ENCODE measurements at regions not wholly inside any gene's neighbourhood (a gene's known extent, or its start where the extent isn't known, plus 50 kb on each side); places are given as distances from the start of the nearest gene placed in this dataset.
A peak's percentile ranks its signal among the peaks of the same experiment; 100 is the strongest.

DNA sequence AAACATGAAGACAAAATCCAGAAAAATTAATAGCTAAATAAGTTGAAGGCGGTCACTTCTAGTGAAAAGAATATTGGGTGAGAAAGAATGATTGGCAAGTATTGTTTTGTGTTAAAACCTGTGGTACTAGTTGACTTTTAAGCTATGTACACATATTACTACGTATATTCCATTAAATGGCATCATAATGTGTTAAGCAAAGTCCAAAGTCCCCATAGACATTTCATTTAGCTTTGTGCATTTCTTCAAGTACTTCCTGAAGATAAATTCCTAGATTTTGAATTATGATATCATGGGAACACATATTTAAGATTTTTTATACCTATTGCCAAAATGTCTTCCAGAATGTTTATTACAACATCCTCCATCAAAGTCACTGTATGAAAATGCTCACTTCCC lies 272.7 kb upstream of the IRAK1BP1 start:
- Histone ChIP-seq H3K27me3 (ENCODE audit: control insufficient read depth, insufficient read depth, low read length) (no peaks in the 10 kb centered on the region), H3K4me3 (ENCODE audit: low read length) (no peak overlapping the region), H3K36me3 (ENCODE audit: control insufficient read depth, insufficient read depth, low read length) (no peaks in the 10 kb centered on the region), H3K4me1 (ENCODE audit: control insufficient read depth, insufficient read depth, low read length) (no peaks in the 10 kb centered on the region), H3K27ac (ENCODE audit: low read length) (no peak overlapping the region), H3K9me3 (replicated peaks; ENCODE audit: control insufficient read depth, low read depth, low read length) (no peaks in the 10 kb centered on the region)
- WGBS (ENCODE audit: insufficient coverage): no CpG with 5 or more reads among the region's 2 CpGs
- DNase-seq: no peak

DNA sequence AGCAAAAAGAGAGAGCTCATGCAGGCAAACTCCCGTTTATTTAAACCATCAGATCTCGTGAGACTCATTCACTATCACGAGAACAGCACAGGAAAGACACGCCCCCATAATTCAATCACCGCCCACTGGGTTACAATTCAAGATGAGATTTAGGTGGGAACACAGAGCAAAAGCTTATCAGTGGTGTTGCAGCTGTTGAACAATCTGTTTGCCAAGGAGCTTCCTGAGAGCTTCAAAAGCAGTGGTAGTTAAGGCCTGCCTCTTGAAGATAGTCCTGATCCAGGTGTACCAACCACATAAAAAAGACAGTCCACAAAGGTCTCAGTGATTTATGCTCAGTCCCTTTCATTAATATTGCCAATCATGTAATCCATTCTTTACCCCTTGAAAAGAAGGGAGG lies 269.4 kb upstream of the IRAK1BP1 start:
- DNase-seq: no peak
- H3K27ac ChIP-seq (ENCODE audit: low read length): no peak overlapping the region
- H3K27me3 ChIP-seq (ENCODE audit: control insufficient read depth, insufficient read depth, low read length): no peaks in the 10 kb centered on the region
- H3K36me3 ChIP-seq (ENCODE audit: control insufficient read depth, insufficient read depth, low read length): no peaks in the 10 kb centered on the region
- H3K9me3 ChIP-seq (replicated peaks; ENCODE audit: control insufficient read depth, low read depth, low read length): no peaks in the 10 kb centered on the region
- WGBS (ENCODE audit: insufficient coverage): 94% methylated on average over 2 of the region's 5 CpGs
- H3K4me1 ChIP-seq (ENCODE audit: control insufficient read depth, insufficient read depth, low read length): no peaks in the 10 kb centered on the region
- H3K4me3 ChIP-seq (ENCODE audit: low read length): no peak overlapping the region

DNA sequence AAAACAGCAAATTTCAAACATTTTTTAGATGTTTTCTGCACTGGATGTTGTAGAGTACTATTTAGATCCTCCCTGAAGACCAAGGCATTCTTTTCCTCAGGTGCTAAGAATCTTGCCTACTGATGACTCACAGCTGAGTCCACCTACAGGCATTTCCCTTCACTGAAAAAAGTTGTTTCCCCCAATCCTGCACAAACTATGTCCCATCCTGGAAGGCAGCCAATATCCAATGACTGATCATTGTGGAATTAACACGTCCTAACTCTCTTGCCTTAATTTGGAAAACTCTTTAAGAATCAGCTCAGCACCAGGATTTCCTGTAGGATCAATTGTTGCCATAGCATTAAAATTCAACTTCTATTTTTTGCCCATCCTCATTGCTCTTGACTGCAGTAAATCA lies 268.4 kb upstream of the IRAK1BP1 start:
- no peak overlapping the region for H3K27ac ChIP-seq (ENCODE audit: low read length)
- DNase-seq: peak; percentile 61
- WGBS (ENCODE audit: insufficient coverage): 50% methylated on average over 1 of the region's 1 CpG
- H3K4me1 ChIP-seq (ENCODE audit: control insufficient read depth, insufficient read depth, low read length): no peaks in the 10 kb centered on the region
- H3K27me3 ChIP-seq (ENCODE audit: control insufficient read depth, insufficient read depth, low read length): no peaks in the 10 kb centered on the region
- H3K4me3 ChIP-seq (ENCODE audit: low read length): no peak overlapping the region
- no peaks in the 10 kb centered on the region for H3K36me3 ChIP-seq (ENCODE audit: control insufficient read depth, insufficient read depth, low read length)
- no peaks in the 10 kb centered on the region for H3K9me3 ChIP-seq (replicated peaks; ENCODE audit: control insufficient read depth, low read depth, low read length)

DNA sequence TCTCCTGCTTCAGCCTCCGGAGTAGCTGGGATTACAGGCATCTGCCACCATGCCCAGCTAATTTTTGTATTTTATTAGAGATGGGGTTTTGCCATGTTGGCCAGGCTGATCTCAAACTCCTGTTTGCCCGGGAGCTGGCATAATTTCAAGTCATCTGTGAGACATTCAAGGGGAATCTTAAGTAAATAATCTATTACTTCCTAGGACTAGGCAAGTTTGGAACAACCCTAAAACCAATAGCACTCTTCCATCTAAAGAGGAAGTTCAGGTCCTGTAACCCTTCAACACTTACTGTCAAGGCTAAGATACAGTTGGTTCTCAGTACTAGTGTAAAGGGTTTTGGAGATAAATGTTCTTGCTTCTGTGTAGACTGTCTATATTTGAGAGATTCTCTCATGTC lies 267.8 kb upstream of the IRAK1BP1 start:
- Histone ChIP-seq H3K36me3 (ENCODE audit: control insufficient read depth, insufficient read depth, low read length) (no peaks in the 10 kb centered on the region), H3K9me3 (replicated peaks; ENCODE audit: control insufficient read depth, low read depth, low read length) (no peaks in the 10 kb centered on the region), H3K4me1 (ENCODE audit: control insufficient read depth, insufficient read depth, low read length) (no peaks in the 10 kb centered on the region), H3K4me3 (ENCODE audit: low read length) (no peak overlapping the region), H3K27ac (ENCODE audit: low read length) (no peak overlapping the region), H3K27me3 (ENCODE audit: control insufficient read depth, insufficient read depth, low read length) (no peaks in the 10 kb centered on the region)
- no CpG with 5 or more reads among the region's 2 CpGs for WGBS (ENCODE audit: insufficient coverage)
- DNase-seq: no peak

DNA sequence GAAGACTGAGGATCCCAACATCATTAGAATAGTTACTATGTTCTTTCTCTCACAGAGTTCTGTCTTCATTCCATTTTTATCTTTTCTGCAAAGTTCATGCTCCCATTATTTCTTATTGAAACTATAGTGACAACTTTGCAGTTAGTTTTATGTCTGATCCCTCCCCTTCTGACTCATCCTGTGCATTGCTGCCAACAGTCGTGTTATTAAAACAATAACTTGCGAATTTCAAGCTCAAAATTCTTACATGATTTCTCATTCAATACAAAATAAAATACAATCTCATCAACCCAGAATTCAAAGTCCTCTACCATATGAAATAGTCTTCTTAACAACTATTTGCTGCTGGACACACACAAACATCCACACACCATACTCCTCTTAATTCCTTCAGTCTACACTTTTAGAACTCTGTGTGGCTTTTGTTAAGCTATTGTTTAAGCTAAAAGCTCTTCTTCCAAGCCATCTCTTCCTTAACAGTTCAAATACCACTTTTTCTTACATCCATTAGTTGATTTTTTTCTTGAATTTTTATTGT lies 261.4 kb upstream of the IRAK1BP1 start:
- peak; percentile 65 for DNase-seq
- 31% methylated on average over 2 of the region's 2 CpGs for WGBS (ENCODE audit: insufficient coverage)
- Histone ChIP-seq H3K4me1 (ENCODE audit: control insufficient read depth, insufficient read depth, low read length) (no peaks in the 10 kb centered on the region), H3K36me3 (ENCODE audit: control insufficient read depth, insufficient read depth, low read length) (no peaks in the 10 kb centered on the region), H3K27ac (ENCODE audit: low read length) (no peak overlapping the region), H3K27me3 (ENCODE audit: control insufficient read depth, insufficient read depth, low read length) (no peaks in the 10 kb centered on the region), H3K4me3 (ENCODE audit: low read length) (no peak overlapping the region), H3K9me3 (replicated peaks; ENCODE audit: control insufficient read depth, low read depth, low read length) (no peaks in the 10 kb centered on the region)

DNA sequence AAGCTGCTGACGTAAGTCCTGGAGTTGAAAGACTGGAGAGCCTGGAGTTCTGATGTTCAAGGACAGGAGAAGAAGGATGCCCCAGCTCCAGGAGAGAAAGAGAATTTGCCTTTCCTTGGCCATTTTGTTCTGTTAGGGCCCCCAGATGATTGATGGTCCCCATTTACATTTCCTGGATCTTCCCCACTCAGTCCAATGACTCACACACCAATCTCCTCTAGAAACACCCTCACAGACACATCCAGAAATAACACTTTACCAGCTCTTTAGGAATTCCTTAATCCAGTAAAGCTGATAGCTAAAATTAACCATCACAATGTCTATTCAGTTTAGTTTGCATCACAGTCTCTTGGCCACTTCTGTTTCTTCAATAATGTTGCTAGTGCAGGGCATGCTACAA lies 260.2 kb upstream of the IRAK1BP1 start:
- WGBS (ENCODE audit: insufficient coverage): 100% methylated on average over 1 of the region's 1 CpG
- Histone ChIP-seq H3K4me1 (ENCODE audit: control insufficient read depth, insufficient read depth, low read length) (no peaks in the 10 kb centered on the region), H3K36me3 (ENCODE audit: control insufficient read depth, insufficient read depth, low read length) (no peaks in the 10 kb centered on the region), H3K4me3 (ENCODE audit: low read length) (no peak overlapping the region), H3K9me3 (replicated peaks; ENCODE audit: control insufficient read depth, low read depth, low read length) (no peaks in the 10 kb centered on the region), H3K27ac (ENCODE audit: low read length) (no peak overlapping the region), H3K27me3 (ENCODE audit: control insufficient read depth, insufficient read depth, low read length) (no peaks in the 10 kb centered on the region)
- DNase-seq: no peak

DNA sequence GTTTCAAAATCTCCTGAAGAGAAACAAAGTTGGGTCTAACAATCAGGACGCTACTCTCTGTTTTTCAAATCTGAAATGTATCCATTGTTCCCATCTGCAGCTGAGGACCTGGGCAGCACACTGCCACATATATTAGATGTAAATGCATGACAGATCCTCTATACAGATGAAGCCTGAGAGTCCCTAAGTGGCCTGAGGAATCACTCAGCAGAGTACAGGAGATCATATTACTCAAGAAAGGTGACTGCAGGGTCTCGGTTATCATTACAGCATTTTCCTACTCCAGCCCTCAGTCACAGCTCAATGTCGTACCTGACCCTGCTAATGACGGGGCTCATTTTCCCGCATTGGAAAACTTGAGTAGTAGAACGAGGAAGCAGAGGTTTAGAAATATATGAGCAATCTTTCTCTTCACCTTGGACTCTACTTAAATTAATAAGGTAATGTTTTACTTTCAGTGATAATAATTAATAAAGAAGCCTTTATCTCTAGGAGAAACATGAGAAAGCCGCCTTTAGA lies 256.2 kb upstream of the IRAK1BP1 start:
- DNase-seq: no peak
- Histone ChIP-seq H3K27me3 (ENCODE audit: control insufficient read depth, insufficient read depth, low read length) (no peaks in the 10 kb centered on the region), H3K9me3 (replicated peaks; ENCODE audit: control insufficient read depth, low read depth, low read length) (no peaks in the 10 kb centered on the region), H3K36me3 (ENCODE audit: control insufficient read depth, insufficient read depth, low read length) (no peaks in the 10 kb centered on the region), H3K27ac (ENCODE audit: low read length) (no peak overlapping the region), H3K4me3 (ENCODE audit: low read length) (no peak overlapping the region), H3K4me1 (ENCODE audit: control insufficient read depth, insufficient read depth, low read length) (no peaks in the 10 kb centered on the region)
- WGBS (ENCODE audit: insufficient coverage): 83% methylated on average over 1 of the region's 7 CpGs

DNA sequence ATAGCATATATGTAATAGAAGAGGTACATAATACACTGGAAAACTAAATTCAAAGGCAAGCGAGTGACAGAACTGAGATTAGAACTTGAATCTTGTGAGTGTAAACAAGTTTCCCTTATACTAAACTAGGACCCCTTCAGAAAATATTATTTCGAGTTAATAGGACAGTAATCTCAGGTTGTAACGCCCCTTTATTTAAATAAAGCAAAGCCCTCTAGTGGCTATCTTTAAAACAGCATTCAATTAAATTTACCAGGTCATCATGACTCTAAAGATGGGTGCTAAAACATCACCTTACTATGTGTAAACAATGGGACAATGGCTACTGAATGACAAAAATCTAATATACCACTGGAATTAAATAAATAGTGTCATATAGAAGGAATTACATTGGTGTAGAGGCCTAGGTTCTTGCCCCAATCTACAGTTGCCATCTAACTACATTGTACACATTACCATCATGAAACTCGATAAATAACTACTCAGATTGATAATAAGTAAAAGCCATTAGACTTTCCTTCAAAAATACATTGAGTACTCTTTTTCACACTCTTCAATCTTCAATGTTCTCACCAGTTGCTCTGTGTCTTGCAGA lies 255.4 kb upstream of the IRAK1BP1 start:
- no peak for DNase-seq
- Histone ChIP-seq H3K27ac (ENCODE audit: low read length) (no peak overlapping the region), H3K27me3 (ENCODE audit: control insufficient read depth, insufficient read depth, low read length) (no peaks in the 10 kb centered on the region), H3K9me3 (replicated peaks; ENCODE audit: control insufficient read depth, low read depth, low read length) (no peaks in the 10 kb centered on the region), H3K4me3 (ENCODE audit: low read length) (no peak overlapping the region), H3K4me1 (ENCODE audit: control insufficient read depth, insufficient read depth, low read length) (no peaks in the 10 kb centered on the region), H3K36me3 (ENCODE audit: control insufficient read depth, insufficient read depth, low read length) (no peaks in the 10 kb centered on the region)
- WGBS (ENCODE audit: insufficient coverage): no CpG with 5 or more reads among the region's 4 CpGs

DNA sequence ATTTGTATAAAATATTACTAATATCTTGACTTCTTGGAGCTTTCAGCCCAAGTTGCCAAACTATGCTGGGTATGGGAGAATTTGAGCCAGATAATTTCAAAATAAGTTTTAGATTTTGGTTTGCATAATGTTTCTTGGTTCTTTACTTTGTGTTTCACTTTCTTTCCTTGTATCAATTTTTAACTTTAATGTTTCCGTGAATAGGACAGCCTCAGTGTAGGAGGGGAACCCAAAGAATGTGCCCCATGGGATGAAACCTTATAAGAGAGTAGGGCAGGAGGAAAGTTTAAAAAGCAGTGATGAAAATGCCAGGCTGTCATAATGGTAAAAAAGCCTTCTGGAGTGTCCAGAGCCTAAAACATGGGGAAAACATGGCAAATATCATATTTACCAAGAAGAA lies 252.4 kb upstream of the IRAK1BP1 start:
- no peaks in the 10 kb centered on the region for H3K9me3 ChIP-seq (replicated peaks; ENCODE audit: control insufficient read depth, low read depth, low read length)
- no peaks in the 10 kb centered on the region for H3K36me3 ChIP-seq (ENCODE audit: control insufficient read depth, insufficient read depth, low read length)
- H3K27me3 ChIP-seq (ENCODE audit: control insufficient read depth, insufficient read depth, low read length): no peaks in the 10 kb centered on the region
- no peak for DNase-seq
- H3K4me3 ChIP-seq (ENCODE audit: low read length): no peak overlapping the region
- H3K4me1 ChIP-seq (ENCODE audit: control insufficient read depth, insufficient read depth, low read length): no peaks in the 10 kb centered on the region
- WGBS (ENCODE audit: insufficient coverage): no CpG with 5 or more reads among the region's 1 CpG
- H3K27ac ChIP-seq (ENCODE audit: low read length): no peak overlapping the region

DNA sequence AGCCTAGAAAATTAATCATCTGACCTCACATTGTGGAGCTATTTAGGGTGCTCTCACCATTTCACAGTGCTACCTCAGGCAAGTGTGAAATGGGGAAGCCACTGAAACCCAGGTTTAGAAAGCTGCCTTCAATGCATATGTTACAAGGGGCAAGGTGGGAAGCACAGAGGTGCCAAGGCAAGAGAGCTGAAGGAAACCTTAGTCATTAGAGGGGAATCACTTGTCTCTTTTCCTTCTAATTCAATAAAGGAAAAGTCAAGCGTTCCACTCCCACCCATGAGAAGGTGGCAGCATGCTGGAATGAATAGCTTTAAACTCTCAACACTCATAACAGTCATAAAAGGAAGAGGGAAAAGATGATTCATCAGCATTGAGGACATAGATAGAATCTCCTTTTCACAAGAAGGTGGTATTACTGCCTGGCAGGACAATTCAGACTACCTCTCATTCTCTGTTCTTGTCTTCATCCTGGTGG lies 251.9 kb upstream of the IRAK1BP1 start:
- H3K27me3 ChIP-seq (ENCODE audit: control insufficient read depth, insufficient read depth, low read length): no peaks in the 10 kb centered on the region
- WGBS (ENCODE audit: insufficient coverage): no CpG with 5 or more reads among the region's 1 CpG

DNA sequence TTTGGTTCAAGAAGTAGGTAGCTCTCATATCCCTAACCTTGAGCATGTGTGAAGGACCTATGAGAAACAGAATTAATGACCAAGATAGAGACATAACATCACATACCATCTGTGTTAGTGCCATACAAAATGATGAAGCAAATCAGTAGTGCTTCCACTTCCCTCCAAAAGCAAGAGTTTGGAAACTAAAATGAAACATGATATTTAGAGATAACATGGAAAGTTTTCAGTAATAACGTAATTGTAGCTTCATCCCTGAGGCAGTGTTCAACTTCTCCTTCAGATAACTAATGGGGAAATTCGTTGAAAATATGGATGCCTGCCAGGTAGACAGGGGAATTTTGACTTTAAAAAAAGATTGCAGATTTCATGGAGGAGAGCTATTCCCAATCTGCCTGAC lies 248.4 kb upstream of the IRAK1BP1 start:
- Histone ChIP-seq H3K9me3 (replicated peaks; ENCODE audit: control insufficient read depth, low read depth, low read length) (no peaks in the 10 kb centered on the region), H3K27ac (ENCODE audit: low read length) (no peak overlapping the region), H3K36me3 (ENCODE audit: control insufficient read depth, insufficient read depth, low read length) (no peaks in the 10 kb centered on the region), H3K27me3 (ENCODE audit: control insufficient read depth, insufficient read depth, low read length) (no peaks in the 10 kb centered on the region), H3K4me1 (ENCODE audit: control insufficient read depth, insufficient read depth, low read length) (no peaks in the 10 kb centered on the region), H3K4me3 (ENCODE audit: low read length) (no peak overlapping the region)
- WGBS (ENCODE audit: insufficient coverage): no CpG with 5 or more reads among the region's 2 CpGs
- no peak for DNase-seq

More for the DNA sequence above, 251.9 kb upstream of the IRAK1BP1 start:
- H3K4me3 ChIP-seq (ENCODE audit: low read length): no peak overlapping the region
- H3K36me3 ChIP-seq (ENCODE audit: control insufficient read depth, insufficient read depth, low read length): no peaks in the 10 kb centered on the region
- no peak overlapping the region for H3K27ac ChIP-seq (ENCODE audit: low read length)
- H3K9me3 ChIP-seq (replicated peaks; ENCODE audit: control insufficient read depth, low read depth, low read length): no peaks in the 10 kb centered on the region
- H3K4me1 ChIP-seq (ENCODE audit: control insufficient read depth, insufficient read depth, low read length): no peaks in the 10 kb centered on the region
- no peak for DNase-seq
